ENCODE measurements at regions not wholly inside any gene's neighbourhood (a gene's known extent, or its start where the extent isn't known, plus 50 kb on each side); places are given as distances from the start of the nearest gene placed in this dataset.
A peak's percentile ranks its signal among the peaks of the same experiment; 100 is the strongest.
"Not testable (repeated sequence)": the region's sequence is repeated elsewhere in the genome, so short reads cannot be mapped to it uniquely, and the experiment has no call there.

DNA sequence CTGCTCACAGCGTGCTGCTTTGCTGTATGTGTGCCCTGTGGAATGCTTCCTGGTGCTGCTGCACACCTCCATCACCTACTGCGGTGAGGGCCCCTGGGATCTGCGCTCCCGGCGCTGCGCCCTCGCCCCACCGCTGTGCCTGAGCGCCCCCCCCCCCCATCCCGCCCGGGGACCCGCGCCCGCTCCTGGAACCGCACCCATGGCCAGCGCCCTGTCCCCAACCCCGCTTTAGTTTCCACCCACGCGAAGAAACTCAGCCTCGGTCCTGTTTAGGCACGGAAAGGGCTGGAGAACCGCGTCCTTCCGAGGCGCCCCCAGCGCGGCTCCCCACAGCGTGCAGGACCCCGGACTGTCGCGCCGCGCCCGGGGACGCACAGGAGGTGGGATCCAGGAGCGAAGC lies 265.5 kb downstream of the POTEB3 start:
- not testable (repeated sequence) for H3K36me3 ChIP-seq (ENCODE audit: control insufficient read depth in 3 of 3, insufficient read depth in 2 of 3, low read depth in 1 of 3, low read length in 3 of 3); FAIRE-seq; DNase-seq; H3K27ac ChIP-seq (ENCODE audit: low read depth in 1 of 3, low read length in 2 of 3); H3K4me1 ChIP-seq (ENCODE audit: control insufficient read depth in 3 of 3, insufficient read depth in 2 of 3, low read depth in 1 of 3, low read length in 2 of 3); H3K9me3 ChIP-seq (ENCODE audit: control insufficient read depth in 2 of 2, insufficient read depth in 1 of 2, low read depth in 1 of 2, low read length in 1 of 2); H3K4me3 ChIP-seq (ENCODE audit: low read depth in 1 of 3, low read length in 3 of 3); H3K27me3 ChIP-seq (ENCODE audit: control insufficient read depth in 3 of 3, insufficient read depth in 3 of 3, low read length in 3 of 3)
- 68 to 76% (median 71%) methylated on average over 8 to 36 of the region's 36 CpGs for WGBS, 3 donors

DNA sequence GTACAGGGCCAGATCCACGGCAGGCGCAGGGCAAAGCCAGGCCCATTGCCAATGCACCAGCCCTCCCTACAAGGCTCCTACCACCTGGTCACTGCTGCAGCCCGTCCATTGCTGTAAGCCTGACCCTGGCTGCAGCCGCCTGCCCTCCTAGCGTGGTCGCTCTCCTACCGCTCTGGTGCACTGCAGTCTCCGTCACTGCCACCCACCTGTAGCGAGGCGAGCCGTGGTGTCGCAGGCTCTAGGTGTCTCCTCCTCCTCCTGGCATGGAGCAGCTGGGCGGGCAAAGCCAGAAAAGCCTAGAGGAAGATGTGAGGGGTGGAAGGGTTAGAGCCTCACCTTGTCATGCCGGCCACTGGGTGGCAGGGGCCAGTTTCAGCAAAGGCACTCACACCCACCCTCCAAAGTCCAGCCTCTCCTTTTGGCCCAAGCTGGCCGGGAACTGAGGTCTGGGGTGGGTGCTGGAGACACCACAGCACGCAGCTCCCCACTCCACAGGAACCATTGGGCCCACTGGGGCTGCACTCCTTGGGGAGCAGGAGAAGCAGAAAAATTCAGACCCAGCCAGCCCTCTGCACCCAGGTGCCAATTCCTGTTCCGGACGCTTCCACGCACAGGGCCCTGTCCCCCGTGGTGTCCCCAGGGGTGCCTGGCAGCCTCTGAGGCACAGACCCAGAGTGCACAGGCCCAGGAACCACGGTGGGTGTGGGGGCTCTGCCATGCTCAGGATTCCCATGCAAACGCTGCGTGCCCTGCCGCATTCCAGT lies 285.3 kb upstream of the POTEB2 start:
- not testable (repeated sequence) for H3K27me3 ChIP-seq (ENCODE audit: control insufficient read depth in 3 of 3, insufficient read depth in 3 of 3, low read length in 3 of 3); H3K4me3 ChIP-seq (ENCODE audit: low read depth in 1 of 3, low read length in 3 of 3); H3K36me3 ChIP-seq (ENCODE audit: control insufficient read depth in 3 of 3, insufficient read depth in 2 of 3, low read depth in 1 of 3, low read length in 3 of 3); H3K9me3 ChIP-seq (ENCODE audit: control insufficient read depth in 2 of 2, insufficient read depth in 1 of 2, low read depth in 1 of 2, low read length in 1 of 2); FAIRE-seq; H3K4me1 ChIP-seq (ENCODE audit: control insufficient read depth in 3 of 3, insufficient read depth in 2 of 3, low read depth in 1 of 3, low read length in 2 of 3); DNase-seq; H3K27ac ChIP-seq (ENCODE audit: low read depth in 1 of 3, low read length in 2 of 3)
- WGBS, 3 donors = 90 to 98% (median 91%) methylated on average over 8 to 17 of the region's 24 CpGs

DNA sequence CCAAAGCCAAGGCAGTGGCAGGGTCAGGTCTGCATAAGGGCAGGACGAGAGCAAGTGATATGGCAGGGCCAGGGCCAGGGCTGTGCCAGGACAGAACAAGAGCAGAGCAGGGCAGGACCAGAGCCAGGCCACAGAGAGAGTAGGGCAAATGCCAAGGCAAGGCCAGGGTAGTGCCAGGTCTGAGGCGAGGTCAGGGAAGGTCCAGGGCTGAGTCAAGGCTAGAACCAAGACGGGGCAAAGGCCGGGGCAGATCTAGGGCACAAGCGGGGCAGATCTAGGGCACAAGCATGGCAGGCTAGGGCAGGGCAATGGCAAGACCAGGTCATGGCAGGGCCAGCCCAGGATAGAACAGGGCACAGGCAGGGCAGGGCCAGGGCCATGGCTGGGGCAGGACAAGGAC lies 282.0 kb upstream of the POTEB2 start:
- not testable (repeated sequence) for DNase-seq; H3K4me1 ChIP-seq (ENCODE audit: control insufficient read depth in 3 of 3, insufficient read depth in 2 of 3, low read depth in 1 of 3, low read length in 2 of 3); FAIRE-seq; H3K4me3 ChIP-seq (ENCODE audit: low read depth in 1 of 3, low read length in 3 of 3); H3K9me3 ChIP-seq (ENCODE audit: control insufficient read depth in 2 of 2, insufficient read depth in 1 of 2, low read depth in 1 of 2, low read length in 1 of 2); H3K36me3 ChIP-seq (ENCODE audit: control insufficient read depth in 3 of 3, insufficient read depth in 2 of 3, low read depth in 1 of 3, low read length in 3 of 3); H3K27me3 ChIP-seq (ENCODE audit: control insufficient read depth in 3 of 3, insufficient read depth in 3 of 3, low read length in 3 of 3); H3K27ac ChIP-seq (ENCODE audit: low read depth in 1 of 3, low read length in 2 of 3)
- WGBS, 3 donors = 79 to 100% (median 82%) methylated on average over 3 to 4 of the region's 5 CpGs

DNA sequence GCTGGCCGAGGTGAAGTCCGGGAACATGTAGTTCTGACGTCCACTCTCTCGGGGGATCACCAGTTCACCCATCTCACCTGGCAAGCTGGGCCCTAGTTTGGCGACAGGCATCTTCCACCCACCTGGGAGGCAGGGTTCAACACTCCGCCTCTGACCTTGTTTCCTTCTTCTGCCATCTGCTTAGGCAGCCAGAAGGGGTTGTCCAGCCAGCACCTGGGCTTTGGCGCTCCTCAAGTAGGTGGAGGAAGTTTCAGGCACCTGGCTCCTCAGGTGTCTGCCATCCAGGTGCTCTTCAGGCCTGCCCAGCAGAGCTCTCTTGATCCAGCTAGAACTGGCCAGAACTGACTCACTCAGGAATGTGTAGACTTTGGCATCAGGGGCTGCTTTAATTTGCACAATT lies 267.8 kb upstream of the POTEB2 start:
- not testable (repeated sequence) for H3K4me1 ChIP-seq (ENCODE audit: control insufficient read depth in 3 of 3, insufficient read depth in 2 of 3, low read depth in 1 of 3, low read length in 2 of 3); H3K27me3 ChIP-seq (ENCODE audit: control insufficient read depth in 3 of 3, insufficient read depth in 3 of 3, low read length in 3 of 3); DNase-seq; FAIRE-seq; H3K36me3 ChIP-seq (ENCODE audit: control insufficient read depth in 3 of 3, insufficient read depth in 2 of 3, low read depth in 1 of 3, low read length in 3 of 3); H3K4me3 ChIP-seq (ENCODE audit: low read depth in 1 of 3, low read length in 3 of 3); H3K9me3 ChIP-seq (ENCODE audit: control insufficient read depth in 2 of 2, insufficient read depth in 1 of 2, low read depth in 1 of 2, low read length in 1 of 2); H3K27ac ChIP-seq (ENCODE audit: low read depth in 1 of 3, low read length in 2 of 3)
- 68% methylated on average over 3 of the region's 7 CpGs; no CpG with 5 or more reads in 2 of the 3 donors for WGBS, 3 donors

DNA sequence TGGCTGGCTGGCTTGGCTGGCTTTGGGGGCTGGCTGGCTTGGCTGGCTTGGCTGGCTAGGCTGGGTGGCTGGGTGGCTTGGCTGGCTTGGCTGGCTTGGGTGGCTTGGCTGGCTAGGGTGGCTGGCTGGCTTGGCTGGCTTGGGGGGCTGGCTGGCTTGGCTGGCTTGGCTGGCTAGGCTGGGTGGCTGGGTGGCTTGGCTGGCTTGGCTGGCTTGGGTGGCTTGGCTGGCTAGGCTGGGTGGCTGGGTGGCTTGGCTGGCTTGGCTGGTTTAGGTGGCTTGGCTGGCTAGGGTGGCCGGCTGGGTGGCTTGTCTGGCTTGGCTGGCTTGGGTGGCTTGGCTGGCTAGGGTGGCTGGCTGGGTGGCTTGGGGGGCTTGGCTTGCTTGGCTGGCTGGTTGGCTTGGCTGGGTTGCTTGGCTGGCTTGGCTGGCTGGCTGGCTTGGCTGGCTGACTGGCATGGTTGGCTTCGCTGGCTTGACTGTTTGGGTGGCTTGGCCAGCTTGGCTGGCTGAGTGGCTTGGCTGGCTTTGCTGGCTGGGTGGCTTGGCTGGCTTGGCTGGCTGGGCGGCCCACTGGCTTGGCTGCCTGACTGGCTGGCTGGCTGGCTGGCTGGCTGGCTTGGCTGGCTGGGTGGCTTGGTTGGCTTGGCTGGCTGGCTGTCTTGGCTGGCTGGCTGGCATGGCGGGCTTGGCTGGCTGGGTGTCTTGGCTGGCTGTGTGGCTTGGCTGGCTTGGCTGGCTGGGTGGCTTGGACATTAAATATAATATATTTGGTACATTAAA lies 246.3 kb upstream of the POTEB2 start:
- not testable (repeated sequence) for H3K27ac ChIP-seq (ENCODE audit: low read depth in 1 of 3, low read length in 2 of 3); H3K36me3 ChIP-seq (ENCODE audit: control insufficient read depth in 3 of 3, insufficient read depth in 2 of 3, low read depth in 1 of 3, low read length in 3 of 3); H3K27me3 ChIP-seq (ENCODE audit: control insufficient read depth in 3 of 3, insufficient read depth in 3 of 3, low read length in 3 of 3); H3K4me1 ChIP-seq (ENCODE audit: control insufficient read depth in 3 of 3, insufficient read depth in 2 of 3, low read depth in 1 of 3, low read length in 2 of 3); FAIRE-seq; DNase-seq; H3K9me3 ChIP-seq (ENCODE audit: control insufficient read depth in 2 of 2, insufficient read depth in 1 of 2, low read depth in 1 of 2, low read length in 1 of 2); H3K4me3 ChIP-seq (ENCODE audit: low read depth in 1 of 3, low read length in 3 of 3)
- 0% methylated on average over 1 of the region's 4 CpGs for WGBS, 3 donors

DNA sequence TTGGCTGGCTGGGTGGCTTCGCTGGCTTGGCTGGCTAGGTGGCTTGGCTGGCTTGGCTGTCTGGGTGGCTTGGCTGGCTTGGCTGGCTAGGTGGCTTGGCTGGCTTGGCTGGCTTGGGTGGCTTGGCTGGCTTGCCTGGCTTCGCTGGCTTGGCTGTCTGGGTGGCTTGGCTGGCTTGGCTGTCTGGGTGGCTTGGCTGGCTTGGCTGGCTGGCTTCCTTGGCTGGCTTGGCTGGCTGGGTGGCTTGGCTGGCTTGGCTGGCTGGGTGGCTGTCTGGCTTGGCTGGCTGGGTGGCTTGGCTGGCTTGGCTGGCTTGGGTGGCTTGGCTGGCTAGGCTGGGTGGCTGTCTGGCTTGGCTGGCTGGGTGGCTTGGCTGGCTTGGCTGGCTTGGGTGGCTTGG lies 245.7 kb upstream of the POTEB2 start:
- H3K36me3 ChIP-seq (ENCODE audit: control insufficient read depth in 3 of 3, insufficient read depth in 2 of 3, low read depth in 1 of 3, low read length in 3 of 3); H3K4me3 ChIP-seq (ENCODE audit: low read depth in 1 of 3, low read length in 3 of 3); H3K4me1 ChIP-seq (ENCODE audit: control insufficient read depth in 3 of 3, insufficient read depth in 2 of 3, low read depth in 1 of 3, low read length in 2 of 3); FAIRE-seq; H3K9me3 ChIP-seq (ENCODE audit: control insufficient read depth in 2 of 2, insufficient read depth in 1 of 2, low read depth in 1 of 2, low read length in 1 of 2); H3K27ac ChIP-seq (ENCODE audit: low read depth in 1 of 3, low read length in 2 of 3); H3K27me3 ChIP-seq (ENCODE audit: control insufficient read depth in 3 of 3, insufficient read depth in 3 of 3, low read length in 3 of 3): not testable (repeated sequence)
- DNase-seq = peak in 1 of 2 donors; percentile 1
- 71 to 74% (median 72%) methylated on average over 1 of the region's 2 CpGs for WGBS, 3 donors

DNA sequence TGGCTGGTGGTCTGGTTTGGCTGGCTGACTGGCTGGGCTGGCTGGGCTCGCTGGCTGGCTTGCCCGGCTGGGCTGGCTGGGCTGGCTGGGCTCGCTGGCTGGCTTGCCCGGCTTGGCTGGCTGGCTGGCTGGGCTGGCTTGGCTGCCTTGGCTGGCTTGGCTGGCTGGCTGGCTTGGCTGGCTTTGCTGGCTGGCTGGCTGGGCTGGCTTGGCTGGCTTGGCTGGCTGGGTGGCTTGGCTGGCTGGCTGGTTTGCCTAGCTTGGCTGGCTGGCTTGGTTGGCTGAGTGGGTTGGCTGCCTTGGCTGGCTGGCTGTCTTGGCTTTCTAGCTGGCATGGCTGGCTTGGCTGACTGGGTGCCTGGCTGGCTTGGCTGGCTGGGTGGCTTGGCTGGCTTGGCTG lies 245.1 kb upstream of the POTEB2 start:
- not testable (repeated sequence) for FAIRE-seq; H3K27ac ChIP-seq (ENCODE audit: low read depth in 1 of 3, low read length in 2 of 3); H3K27me3 ChIP-seq (ENCODE audit: control insufficient read depth in 3 of 3, insufficient read depth in 3 of 3, low read length in 3 of 3); H3K4me3 ChIP-seq (ENCODE audit: low read depth in 1 of 3, low read length in 3 of 3); H3K4me1 ChIP-seq (ENCODE audit: control insufficient read depth in 3 of 3, insufficient read depth in 2 of 3, low read depth in 1 of 3, low read length in 2 of 3); DNase-seq; H3K36me3 ChIP-seq (ENCODE audit: control insufficient read depth in 3 of 3, insufficient read depth in 2 of 3, low read depth in 1 of 3, low read length in 3 of 3); H3K9me3 ChIP-seq (ENCODE audit: control insufficient read depth in 2 of 2, insufficient read depth in 1 of 2, low read depth in 1 of 2, low read length in 1 of 2)
- no CpG with 5 or more reads among the region's 4 CpGs for WGBS, 3 donors

DNA sequence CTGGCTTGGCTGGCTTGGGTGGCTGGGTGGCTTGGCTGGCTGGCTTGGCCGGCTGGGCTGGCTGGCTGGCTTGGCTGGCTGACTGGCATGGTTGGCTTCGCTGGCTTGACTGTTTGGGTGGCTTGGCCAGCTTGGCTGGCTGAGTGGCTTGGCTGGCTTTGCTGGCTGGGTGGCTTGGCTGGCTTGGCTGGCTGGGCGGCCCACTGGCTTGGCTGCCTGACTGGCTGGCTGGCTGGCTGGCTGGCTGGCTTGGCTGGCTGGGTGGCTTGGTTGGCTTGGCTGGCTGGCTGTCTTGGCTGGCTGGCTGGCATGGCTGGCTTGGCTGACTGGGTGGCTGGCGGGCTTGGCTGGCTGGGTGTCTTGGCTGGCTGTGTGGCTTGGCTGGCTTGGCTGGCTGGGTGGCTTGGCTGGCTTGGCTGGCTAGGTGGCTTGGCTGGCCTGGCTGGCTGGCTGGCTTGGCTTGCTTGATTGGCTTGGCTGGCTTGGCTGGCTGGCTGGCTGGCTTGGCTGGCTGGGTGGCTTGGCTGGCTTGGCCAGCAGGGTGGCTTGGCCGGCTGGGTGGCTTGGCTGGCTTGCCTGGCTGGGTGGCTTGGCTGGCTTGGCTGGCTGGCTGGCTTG lies 244.2 kb upstream of the POTEB2 start:
- not testable (repeated sequence) for H3K9me3 ChIP-seq (ENCODE audit: control insufficient read depth in 2 of 2, insufficient read depth in 1 of 2, low read depth in 1 of 2, low read length in 1 of 2); H3K27ac ChIP-seq (ENCODE audit: low read depth in 1 of 3, low read length in 2 of 3); H3K4me3 ChIP-seq (ENCODE audit: low read depth in 1 of 3, low read length in 3 of 3); H3K36me3 ChIP-seq (ENCODE audit: control insufficient read depth in 3 of 3, insufficient read depth in 2 of 3, low read depth in 1 of 3, low read length in 3 of 3); H3K4me1 ChIP-seq (ENCODE audit: control insufficient read depth in 3 of 3, insufficient read depth in 2 of 3, low read depth in 1 of 3, low read length in 2 of 3); DNase-seq; H3K27me3 ChIP-seq (ENCODE audit: control insufficient read depth in 3 of 3, insufficient read depth in 3 of 3, low read length in 3 of 3)
- WGBS, 3 donors = 47 to 60% (median 59%) methylated on average over 4 of the region's 5 CpGs
- peak; percentile 33 for FAIRE-seq
